HG02981 (cell line): ENCODE measurements at regions not wholly inside any gene's neighbourhood (a gene's known extent, or its start where the extent isn't known, plus 50 kb on each side); places are given as distances from the start of the nearest gene placed in this dataset.

Experiments used
- ATAC-seq: cut with Tn5 transposase; IDR thresholded peaks from one replicate; pipeline ENCODE4 v1.9.1; 2021; ENCODE audit warnings: mild to moderate bottlenecking, moderate library complexity; ENCODE audit not compliant: unreplicated experiment

- ATAC-seq = no peak
Observed at GRCh38 chr21:23699402-23699801, 1907.9 kb downstream of the MRPL39 start.

GRCh38 chr21:23698619-23699018 lies 1908.7 kb downstream of the MRPL39 start:
- ATAC-seq = no peak

- no peak for ATAC-seq
Observed at GRCh38 chr21:23695443-23695842, 1911.8 kb downstream of the MRPL39 start.

GRCh38 chr21:23694390-23694789 lies 1912.9 kb downstream of the MRPL39 start:
- ATAC-seq = no peak

GRCh38 chr21:23690316-23690715 lies 1917.0 kb downstream of the MRPL39 start:
- ATAC-seq = no peak

- ATAC-seq = no peak
Observed at GRCh38 chr21:23686737-23687523, 1920.4 kb downstream of the MRPL39 start.

GRCh38 chr21:23684431-23684830 lies 1922.8 kb downstream of the MRPL39 start:
- ATAC-seq = no peak

GRCh38 chr21:23664193-23664694 lies 1943.0 kb downstream of the MRPL39 start:
- no peak for ATAC-seq

- ATAC-seq = no peak
Observed at GRCh38 chr21:23660560-23660959, 1946.7 kb downstream of the MRPL39 start.

GRCh38 chr21:23644768-23645167 lies 1962.5 kb downstream of the MRPL39 start:
- ATAC-seq = no peak

- ATAC-seq = no peak
Observed at GRCh38 chr21:23639721-23640120, 1967.6 kb downstream of the MRPL39 start.

- ATAC-seq = no peak
Observed at GRCh38 chr21:23638131-23638695, 1969.1 kb downstream of the MRPL39 start.

GRCh38 chr21:23633447-23633940 lies 1973.8 kb downstream of the MRPL39 start:
- no peak for ATAC-seq

GRCh38 chr21:23624281-23624680 lies 1983.0 kb downstream of the MRPL39 start:
- ATAC-seq = no peak

- ATAC-seq = no peak
Observed at GRCh38 chr21:23613014-23613413, 1994.3 kb downstream of the MRPL39 start.

- no peak for ATAC-seq
Observed at GRCh38 chr21:23612210-23612609, 1995.1 kb downstream of the MRPL39 start.

GRCh38 chr21:23607782-23608431 lies 1999.4 kb downstream of the MRPL39 start:
- ATAC-seq = no peak

- no peak for ATAC-seq
Observed at GRCh38 chr21:23601549-23601948, 2005.7 kb downstream of the MRPL39 start.

- no peak for ATAC-seq
Observed at GRCh38 chr21:23593582-23593981, 2013.7 kb downstream of the MRPL39 start.

- ATAC-seq = no peak
Observed at GRCh38 chr21:23585419-23585818, 2021.9 kb downstream of the MRPL39 start.

- no peak for ATAC-seq
Observed at GRCh38 chr21:23579573-23579972, 2027.7 kb downstream of the MRPL39 start.

- ATAC-seq = no peak
Observed at GRCh38 chr21:23578027-23578426, 2029.3 kb downstream of the MRPL39 start.
